H1 (cell line): ENCODE measurements at regions not wholly inside any gene's neighbourhood (a gene's known extent, or its start where the extent isn't known, plus 50 kb on each side); places are given as distances from the start of the nearest gene placed in this dataset.
"Not testable (repeated sequence)": the region's sequence is repeated elsewhere in the genome, so short reads cannot be mapped to it uniquely, and the experiment has no call there.

Experiments
- CTCF ChIA-PET: fragments of 300-600 bp; sonication (Branson Sonifier 250); formaldehyde crosslinking; loops from one replicate; lab custom pipeline; 2021; ENCODE audit not compliant: partially characterized antibody; lab: Charles Lee
- POLR2A ChIA-PET: fragments of 300-600 bp; sonication (Branson Sonifier 250); formaldehyde crosslinking; loops from one replicate; lab custom pipeline; 2021; ENCODE audit warnings: inconsistent platforms; ENCODE audit not compliant: partially characterized antibody; lab: Charles Lee
- DNase-seq, 2 experiments: peaks; one replicate each; pipeline versions ENCODE4 v3.0.0 to v3.0.0-alpha.2; 2010 to 2022; ENCODE audit warnings: low spot score in 2 of 2, low read depth in 1 of 2, mixed read lengths in 1 of 2
- FAIRE-seq: peaks from 2 replicates; lab custom pipeline; 2011; peaks lifted over from hg19 to GRCh38; lab: Jason Lieb, UNC
- H2AFZ ChIP-seq: 2 replicates; pipeline ENCODE4 v1.8.1; 2012; ENCODE audit warnings: low read length, inconsistent platforms
- H2AK5ac ChIP-seq: 2 replicates; pipeline ENCODE4 v1.6.1; 2013; ENCODE audit warnings: low read depth, low read length
- H2BK120ac ChIP-seq: replicated peaks from 2 replicates; pipeline ENCODE3; 2013; ENCODE audit warnings: low read depth, low read length, inconsistent platforms
- H2BK12ac ChIP-seq: 2 replicates; pipeline ENCODE4 v1.6.1; 2013; ENCODE audit warnings: low read depth, low read length
- H2BK15ac ChIP-seq: 2 replicates; pipeline ENCODE4 v1.6.1; 2013; ENCODE audit warnings: low read length
- H2BK20ac ChIP-seq: 2 replicates; pipeline ENCODE4 v1.6.1; 2013; ENCODE audit warnings: low read length
- H2BK5ac ChIP-seq: 2 replicates; pipeline ENCODE4 v1.6.1; 2013; ENCODE audit warnings: low read depth, low read length
- H3K14ac ChIP-seq: 2 replicates; pipeline ENCODE4 v1.6.1; 2013; ENCODE audit warnings: inconsistent platforms; ENCODE audit not compliant: insufficient read length
- H3K18ac ChIP-seq: 2 replicates; pipeline ENCODE4 v1.6.1; 2013; ENCODE audit warnings: low read length; ENCODE audit errors: extremely low read depth
- H3K23ac ChIP-seq: 2 replicates; pipeline ENCODE4 v1.6.1; 2013; ENCODE audit warnings: inconsistent platforms; ENCODE audit not compliant: insufficient read length
- H3K23me2 ChIP-seq: 2 replicates; pipeline ENCODE4 v1.6.1; 2013; ENCODE audit warnings: low read depth, low read length
- H3K27ac ChIP-seq: 2 replicates; pipeline ENCODE4 v1.6.1; 2011; ENCODE audit warnings: low read depth, low read length, inconsistent platforms
- H3K27me3 ChIP-seq, 4 experiments: replicated peaks in 1 of 4; 1 replicate in 1 of 4; 2 replicates in 3 of 4; pipeline versions ENCODE4 v1.6.1 to v1.8.1; 2011 to 2013; ENCODE audit warnings: low read length in 3 of 4, mild to moderate bottlenecking in 3 of 4, inconsistent platforms in 2 of 4, mixed read lengths in 2 of 4, moderate library complexity in 1 of 4; ENCODE audit not compliant: control insufficient read depth in 3 of 4, insufficient read depth in 3 of 4; ENCODE audit errors: extremely low read depth in 1 of 4
- H3K36me3 ChIP-seq, 4 experiments: 2 replicates each; pipeline versions ENCODE4 v1.6.1 to v1.8.1; 2011 to 2013; ENCODE audit warnings: mild to moderate bottlenecking in 4 of 4, low read length in 3 of 4, moderate library complexity in 2 of 4, control low read depth in 1 of 4, inconsistent platforms in 1 of 4; ENCODE audit not compliant: insufficient read depth in 4 of 4, control insufficient read depth in 2 of 4
- H3K4ac ChIP-seq: replicated peaks from 2 replicates; pipeline ENCODE3; 2013; ENCODE audit warnings: low read length, low read depth, mixed read lengths, inconsistent platforms; ENCODE audit not compliant: insufficient read length
- H3K4me1 ChIP-seq, 4 experiments: replicated peaks in 1 of 4; 1 replicate in 1 of 4; 2 replicates in 3 of 4; pipeline versions ENCODE4 v1.6.1 to v1.8.1; 2011 to 2013; ENCODE audit warnings: low read length in 3 of 4, inconsistent platforms in 2 of 4, mixed read lengths in 1 of 4; ENCODE audit not compliant: insufficient read depth in 4 of 4, control insufficient read depth in 3 of 4
- H3K4me2 ChIP-seq, 2 experiments: 2 replicates each; pipeline versions ENCODE4 v1.6.1 to v1.8.1; 2011 to 2013; ENCODE audit warnings: low read depth in 2 of 2, low read length in 2 of 2, control low read depth in 1 of 2, inconsistent platforms in 1 of 2, mild to moderate bottlenecking in 1 of 2; ENCODE audit not compliant: insufficient read depth in 1 of 2
- H3K4me3 ChIP-seq, 4 experiments: fragments of 200-600, 300-600 bp in 1 of 4; sonication (generic), shearing (Covaris generic), sonication (Bioruptor Twin) in 1 of 4; 2 replicates each; pipeline versions ENCODE4 v1.5.1 to v1.8.1; 2011 to 2016; ENCODE audit warnings: low read length in 4 of 4, low read depth in 3 of 4, control low read depth in 2 of 4, inconsistent platforms in 2 of 4, mild to moderate bottlenecking in 2 of 4, mixed read lengths in 1 of 4, moderate library complexity in 1 of 4; ENCODE audit not compliant: insufficient read depth in 2 of 4; ENCODE audit errors: extremely low read depth in 1 of 4
- H3K56ac ChIP-seq: replicated peaks from 2 replicates; pipeline ENCODE3; 2013; ENCODE audit warnings: low read depth, mild to moderate bottlenecking, mixed read lengths, low read length, inconsistent platforms; ENCODE audit not compliant: insufficient read length
- H3K79me1 ChIP-seq: 2 replicates; pipeline ENCODE4 v1.6.1; 2013; ENCODE audit warnings: low read depth, low read length, control low read depth
- H3K79me2 ChIP-seq, 2 experiments: 2 replicates each; pipeline versions ENCODE4 v1.6.1 to v1.8.1; 2012 to 2013; ENCODE audit warnings: low read length in 2 of 2, mild to moderate bottlenecking in 2 of 2, inconsistent platforms in 1 of 2; ENCODE audit not compliant: insufficient read depth in 2 of 2, control insufficient read depth in 1 of 2
- H3K9ac ChIP-seq, 4 experiments: replicated peaks in 1 of 4; 1 replicate in 1 of 4; 2 replicates in 3 of 4; pipeline versions ENCODE4 v1.6.1 to v1.8.1; 2011 to 2013; ENCODE audit warnings: low read depth in 3 of 4, low read length in 3 of 4, control low read depth in 2 of 4, mild to moderate bottlenecking in 2 of 4, moderate library complexity in 2 of 4, inconsistent platforms in 1 of 4; ENCODE audit errors: extremely low read depth in 1 of 4
- H3K9me3 ChIP-seq, 2 experiments: 2 replicates each; pipeline versions ENCODE4 v1.6.1 to v1.8.1; 2012 to 2013; ENCODE audit warnings: mild to moderate bottlenecking in 2 of 2, moderate library complexity in 2 of 2, control low read depth in 1 of 2, inconsistent platforms in 1 of 2, low read depth in 1 of 2, low read length in 1 of 2, mixed read lengths in 1 of 2; ENCODE audit not compliant: insufficient read depth in 2 of 2
- H4K20me1 ChIP-seq, 2 experiments: replicated peaks in 1 of 2; 2 replicates each; pipeline versions ENCODE3 to v1.8.1; 2011 to 2013; ENCODE audit warnings: inconsistent platforms in 2 of 2, low read length in 2 of 2, mild to moderate bottlenecking in 1 of 2; ENCODE audit not compliant: insufficient read depth in 2 of 2, control insufficient read depth in 1 of 2
- H4K5ac ChIP-seq: 2 replicates; pipeline ENCODE4 v1.6.1; 2013; ENCODE audit warnings: low read length, low read depth, mixed read lengths, inconsistent platforms; ENCODE audit not compliant: insufficient read length
- H4K8ac ChIP-seq: 2 replicates; pipeline ENCODE4 v1.8.0; 2013; ENCODE audit warnings: mild to moderate bottlenecking, moderate library complexity, low read length, inconsistent platforms; ENCODE audit not compliant: insufficient read depth; ENCODE audit errors: extremely low read depth
- H4K91ac ChIP-seq: replicated peaks from 2 replicates; pipeline ENCODE3; 2013; ENCODE audit warnings: low read length, mixed read lengths, inconsistent platforms; ENCODE audit not compliant: insufficient read length
- WGBS, 2 experiments: shearing (Covaris generic) in 1 of 2; methylation state at CpG; one replicate each; pipeline versions ENCODE4 v1.1.6 to v1.1.7; 2013 to 2015; ENCODE audit warnings: low lambda C conversion rate in 2 of 2, mixed read lengths in 2 of 2, inconsistent platforms in 1 of 2, low coverage in 1 of 2, missing lambda C conversion rate in 1 of 2; ENCODE audit not compliant: insufficient replicate concordance in 2 of 2, insufficient coverage in 1 of 2, insufficient read length in 1 of 2; ENCODE audit errors: extremely low coverage in 1 of 2, missing lambda C conversion rate in 1 of 2; 5-methylcytosine and 5-hydroxymethylcytosine counted together

DNA sequence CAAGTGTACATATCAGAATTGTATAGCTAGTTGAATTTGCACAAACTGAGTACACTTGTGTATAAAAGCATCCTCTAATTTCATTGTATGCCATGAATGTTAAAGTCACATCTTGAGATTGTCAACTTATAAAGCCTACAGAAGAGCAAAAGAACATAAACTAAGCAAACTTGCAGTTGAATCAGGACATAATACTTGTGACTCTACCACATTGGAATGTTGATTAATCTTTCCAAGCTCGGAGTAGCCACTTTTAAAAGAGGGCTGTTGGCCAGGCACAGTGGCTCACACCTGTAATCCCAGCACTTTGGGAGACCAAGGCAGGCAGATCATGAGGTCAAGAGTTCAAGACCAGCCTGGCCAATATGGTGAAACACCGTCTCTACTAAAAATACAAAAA is 1220.8 kb upstream of the B3GALT2 start:
- H3K4me3 ChIP-seq, H3K36me3 ChIP-seq, H3K9ac ChIP-seq, H4K91ac ChIP-seq, H3K4me2 ChIP-seq, H3K56ac ChIP-seq, H4K8ac ChIP-seq, H2AFZ ChIP-seq, H3K23me2 ChIP-seq, H4K5ac ChIP-seq, H3K9me3 ChIP-seq, H3K27me3 ChIP-seq, H3K79me1 ChIP-seq, CTCF ChIA-PET, H3K23ac ChIP-seq, FAIRE-seq, H3K4ac ChIP-seq, POLR2A ChIA-PET, H2BK5ac ChIP-seq, H3K79me2 ChIP-seq, H4K20me1 ChIP-seq, H2AK5ac ChIP-seq, H3K18ac ChIP-seq, H2BK20ac ChIP-seq, DNase-seq, H3K4me1 ChIP-seq, H2BK12ac ChIP-seq, H3K14ac ChIP-seq, H3K27ac ChIP-seq, H2BK15ac ChIP-seq, H2BK120ac ChIP-seq: not testable (repeated sequence)
- 85% methylated on average over 2 of the region's 2 CpGs; no CpG with 5 or more reads in 1 of the 2 experiments for WGBS, 2 experiments
